IMR-90 (cell line): ENCODE measurements at regions not wholly inside any gene's neighbourhood (a gene's known extent, or its start where the extent isn't known, plus 50 kb on each side); places are given as distances from the start of the nearest gene placed in this dataset.

Experiments
- ATAC-seq: fragments of 200-7000 bp; cut with Tn5 transposase; 2 replicates; pipeline ENCODE4 v1.9.1; 2020; ENCODE audit warnings: low read depth, mild to moderate bottlenecking, moderate library complexity
- BruUV-seq: library from RNA; stranded (reverse); fragments of 400-500 nt; replicated peaks from 2 replicates; lab custom pipeline; 2021; lab: Mats Ljungman, UMichigan
- CTCF ChIA-PET: fragments of 300-600 bp; formaldehyde crosslinking; extraction: SDS; loops from one replicate; lab custom pipeline; 2021; ENCODE audit warnings: antibody characterized with exemption; lab: Yijun Ruan, JAX
- POLR2A ChIA-PET: fragments of 300-600 bp; sonication (Branson Sonifier 250); formaldehyde crosslinking; loops from one replicate; lab custom pipeline; 2022; ENCODE audit warnings: antibody characterized with exemption; ENCODE audit not compliant: unreplicated experiment; lab: Charles Lee
- DNase-seq: peaks from one replicate; pipeline ENCODE4 v3.0.0; 2013
- H2AFZ ChIP-seq: replicated peaks from 2 replicates; pipeline ENCODE3; 2013; ENCODE audit warnings: low read length, mild to moderate bottlenecking; ENCODE audit not compliant: poor library complexity
- H2AK5ac ChIP-seq: 2 replicates; pipeline ENCODE4 v1.6.1; 2013; ENCODE audit warnings: low read depth, low read length, inconsistent platforms
- H2AK9ac ChIP-seq: replicated peaks from 2 replicates; pipeline ENCODE3; 2013; ENCODE audit warnings: mild to moderate bottlenecking, low read depth, low read length, moderate library complexity; ENCODE audit not compliant: poor library complexity
- H2BK120ac ChIP-seq: 2 replicates; pipeline ENCODE4 v1.6.1; 2013; ENCODE audit warnings: low read depth, low read length, inconsistent platforms
- H2BK15ac ChIP-seq: 3 replicates; pipeline ENCODE4 v1.6.1; 2013; ENCODE audit warnings: low read depth, low read length, inconsistent platforms
- H2BK20ac ChIP-seq: 2 replicates; pipeline ENCODE4 v1.6.1; 2013; ENCODE audit warnings: low read depth, mild to moderate bottlenecking, inconsistent platforms, low read length, moderate library complexity
- H2BK5ac ChIP-seq: 2 replicates; pipeline ENCODE4 v1.6.1; 2013; ENCODE audit warnings: mild to moderate bottlenecking, low read depth, low read length, inconsistent platforms; ENCODE audit not compliant: poor library complexity, severe bottlenecking
- H3K14ac ChIP-seq: replicated peaks from 2 replicates; pipeline ENCODE4 v1.6.1; 2013; ENCODE audit warnings: low read depth, low read length, inconsistent platforms
- H3K18ac ChIP-seq: 2 replicates; pipeline ENCODE4 v1.6.1; 2013; ENCODE audit warnings: low read depth, low read length, control low read depth
- H3K23ac ChIP-seq: 2 replicates; pipeline ENCODE4 v1.6.1; 2013; ENCODE audit warnings: low read depth, low read length, inconsistent platforms
- H3K27ac ChIP-seq: 2 replicates; pipeline ENCODE4 v1.5.1; 2013; ENCODE audit warnings: mild to moderate bottlenecking, control low read depth, low read length; ENCODE audit not compliant: insufficient read depth
- H3K27me3 ChIP-seq: 2 replicates; pipeline ENCODE4 v1.6.1; 2013; ENCODE audit warnings: low read length; ENCODE audit not compliant: control insufficient read depth, insufficient read depth
- H3K36me3 ChIP-seq: 2 replicates; pipeline ENCODE4 v1.6.1; 2013; ENCODE audit warnings: low read length, mixed read lengths; ENCODE audit not compliant: control insufficient read depth, insufficient read depth
- H3K4ac ChIP-seq: 2 replicates; pipeline ENCODE4 v1.6.1; 2013; ENCODE audit warnings: low read depth, low read length, inconsistent platforms
- H3K4me1 ChIP-seq: 2 replicates; pipeline ENCODE4 v1.6.1; 2013; ENCODE audit warnings: low read length, mixed read lengths; ENCODE audit not compliant: control insufficient read depth, insufficient read depth
- H3K4me2 ChIP-seq: 2 replicates; pipeline ENCODE4 v1.6.1; 2013; ENCODE audit warnings: low read depth, mild to moderate bottlenecking, control low read depth, low read length, moderate library complexity
- H3K4me3 ChIP-seq: 2 replicates; pipeline ENCODE4 v1.5.1; 2013; ENCODE audit warnings: low read depth, mild to moderate bottlenecking, control low read depth, low read length, moderate library complexity; ENCODE audit not compliant: insufficient read depth
- H3K56ac ChIP-seq: 2 replicates; pipeline ENCODE4 v1.6.1; 2013; ENCODE audit warnings: low read length, inconsistent platforms; ENCODE audit not compliant: insufficient read depth; ENCODE audit errors: extremely low read depth
- H3K79me1 ChIP-seq, 2 experiments: 2 replicates each; pipeline ENCODE4 v1.6.1; 2013; ENCODE audit warnings: low read length in 2 of 2, inconsistent platforms in 1 of 2, low read depth in 1 of 2
- H3K9ac ChIP-seq: 2 replicates; pipeline ENCODE4 v1.6.1; 2013; ENCODE audit warnings: low read depth, low read length, control low read depth
- H3K9me1 ChIP-seq: 2 replicates; pipeline ENCODE4 v1.6.1; 2013; ENCODE audit warnings: low read length, inconsistent platforms; ENCODE audit not compliant: insufficient read depth
- H3K9me3 ChIP-seq: 2 replicates; pipeline ENCODE4 v1.6.1; 2013; ENCODE audit warnings: low read length; ENCODE audit not compliant: control insufficient read depth, insufficient read depth
- H4K20me1 ChIP-seq: 2 replicates; pipeline ENCODE4 v1.6.1; 2013; ENCODE audit warnings: low read length, inconsistent platforms; ENCODE audit not compliant: insufficient read depth
- H4K5ac ChIP-seq: 2 replicates; pipeline ENCODE4 v1.6.1; 2013; ENCODE audit warnings: mild to moderate bottlenecking, low read depth, low read length, control low read depth
- H4K8ac ChIP-seq, 2 experiments: 2 replicates each; pipeline ENCODE4 v1.6.1; 2013; ENCODE audit warnings: low read depth in 2 of 2, low read length in 2 of 2, control low read depth in 1 of 2, inconsistent platforms in 1 of 2
- H4K91ac ChIP-seq: 2 replicates; pipeline ENCODE4 v1.6.1; 2013; ENCODE audit warnings: low read depth, low read length, inconsistent platforms; ENCODE audit not compliant: insufficient read depth
- BHLHE40 ChIP-seq: fragments of 150-350 bp; IDR thresholded peaks from 2 replicates; pipeline ENCODE4 v1.6.1; 2016; ENCODE audit warnings: mild to moderate bottlenecking, low read depth, low read length
- CEBPB ChIP-seq: IDR thresholded peaks from 2 replicates; pipeline ENCODE4 v1.6.1; 2012; ENCODE audit warnings: low read depth, low read length, improper control_type of control experiment
- CHD1 ChIP-seq: IDR thresholded peaks from 2 replicates; pipeline ENCODE4 v1.6.1; 2012; ENCODE audit warnings: low read depth, low read length, improper control_type of control experiment
- CTCF ChIP-seq: conservative IDR thresholded peaks from 2 replicates; pipeline ENCODE4 v1.5.1; 2012; ENCODE audit warnings: mild to moderate bottlenecking, low read depth, low read length, improper control_type of control experiment
- FOS ChIP-seq: fragments of 150-350 bp; IDR thresholded peaks from 2 replicates; pipeline ENCODE4 v1.6.1; 2016; ENCODE audit warnings: low read depth, low read length
- MAFK ChIP-seq: IDR thresholded peaks from 2 replicates; pipeline ENCODE4 v1.6.1; 2012; ENCODE audit warnings: low read depth, low read length, improper control_type of control experiment
- MAZ ChIP-seq: IDR thresholded peaks from 2 replicates; pipeline ENCODE4 v1.6.1; 2012; ENCODE audit warnings: low read depth, mild to moderate bottlenecking, low read length, improper control_type of control experiment, moderate library complexity, borderline replicate concordance
- MXI1 ChIP-seq: IDR thresholded peaks from 2 replicates; pipeline ENCODE4 v1.6.1; 2012; ENCODE audit warnings: low read depth, mild to moderate bottlenecking, low read length, moderate library complexity, borderline replicate concordance
- NFE2L2 ChIP-seq: fragments of 150-350 bp; IDR thresholded peaks from 2 replicates; pipeline ENCODE4 v1.6.1; 2016; ENCODE audit warnings: low read depth, mild to moderate bottlenecking, low read length
- POLR2A ChIP-seq: IDR thresholded peaks from 2 replicates; pipeline ENCODE4 v1.6.1; 2012; ENCODE audit warnings: mild to moderate bottlenecking, low read depth, low read length
- RAD21 ChIP-seq: IDR thresholded peaks from 2 replicates; pipeline ENCODE4 v1.6.1; 2012; ENCODE audit warnings: low read length, improper control_type of control experiment
- RCOR1 ChIP-seq: IDR thresholded peaks from 2 replicates; pipeline ENCODE4 v1.6.1; 2012; ENCODE audit warnings: mild to moderate bottlenecking, low read length, improper control_type of control experiment; ENCODE audit not compliant: insufficient replicate concordance
- RFX5 ChIP-seq: IDR thresholded peaks from 2 replicates; pipeline ENCODE4 v1.8.0; 2012; ENCODE audit warnings: low read depth, mild to moderate bottlenecking, low read length, moderate library complexity
- SMC3 ChIP-seq: fragments of 150-350 bp; IDR thresholded peaks from 2 replicates; pipeline ENCODE4 v1.6.1; 2016; ENCODE audit warnings: low read depth, mild to moderate bottlenecking, antibody characterized with exemption, low read length, moderate library complexity
- USF2 ChIP-seq: fragments of 150-350 bp; IDR thresholded peaks from 2 replicates; pipeline ENCODE4 v1.6.1; 2017; ENCODE audit warnings: mild to moderate bottlenecking, antibody characterized with exemption, low read length, low read depth
- WGBS, 2 experiments: methylation state at CpG; one replicate each; pipeline versions ENCODE4 v1.1.5 to v1.1.7; 2013; ENCODE audit warnings: missing lambda C conversion rate in 2 of 2; ENCODE audit not compliant: insufficient read length in 1 of 2; ENCODE audit errors: extremely low coverage in 2 of 2; 5-methylcytosine and 5-hydroxymethylcytosine counted together
- dilution Hi-C: fragments of 300-500 bp; cut with HindIII; formaldehyde crosslinking; loops from one replicate; pipeline ENCODE4 v1.14.3; 2018; ENCODE audit warnings: low sequenced_read_pairs; ENCODE audit not compliant: unreplicated experiment
- in situ Hi-C: fragments of 300-500 bp; cut with MboI; formaldehyde crosslinking; loops from 3 replicates; pipeline ENCODE4 v1.14.3; 2019; ENCODE audit warnings: low sequenced_read_pairs, inconsistent platforms, mixed read lengths
- intact Hi-C: fragments of 100-400 bp; cut with micrococcal nuclease; formaldehyde crosslinking; loops from 2 replicates; pipeline ENCODE4 v1.10.0; 2022
- TF ChIP-seq, protein P1 (sequence below): fragments of 150-350 bp; IDR thresholded peaks from 2 replicates; pipeline ENCODE4 v1.6.1; 2016; ENCODE audit warnings: low read depth, mild to moderate bottlenecking, low read length, moderate library complexity, borderline replicate concordance

- no peak overlapping the region for H4K5ac ChIP-seq
- H4K8ac ChIP-seq: no peak overlapping the region
- no peak overlapping the region for H2AFZ ChIP-seq
- no peaks in the 10 kb centered on the region for H3K9me3 ChIP-seq
- H3K9me1 ChIP-seq: peaks cover 11% of the 10 kb centered on the region
- H3K56ac ChIP-seq: no peak overlapping the region
- intact Hi-C loops (no loop called here), in situ Hi-C loops (no loop called here), dilution Hi-C loops (no loop called here)
- CTCF ChIA-PET: no interaction called here
- no peak overlapping the region for H3K27ac ChIP-seq
- no peak overlapping the region for H3K14ac ChIP-seq
- peak overlapping the region; percentile 13; the same call in 2 of the 3 replicates for H2BK15ac ChIP-seq
- H3K79me1 ChIP-seq: no peaks in the 10 kb centered on the region
- BruUV-seq: no TSS peak
- no peak overlapping the region for H2BK5ac ChIP-seq
- TF ChIP-seq BHLHE40: no peak
- TF ChIP-seq RCOR1: no peak
- no peak for TF ChIP-seq RFX5
- no peak for TF ChIP-seq CTCF
- no peak for TF ChIP-seq CEBPB
- no peak for TF ChIP-seq MAZ
- no peak for TF ChIP-seq POLR2A
- TF ChIP-seq FOS: no peak
- no peak for TF ChIP-seq USF2
- TF ChIP-seq SMC3: no peak
- no peak for TF ChIP-seq RAD21
- TF ChIP-seq MXI1: no peak
- TF ChIP-seq, protein P1, sequence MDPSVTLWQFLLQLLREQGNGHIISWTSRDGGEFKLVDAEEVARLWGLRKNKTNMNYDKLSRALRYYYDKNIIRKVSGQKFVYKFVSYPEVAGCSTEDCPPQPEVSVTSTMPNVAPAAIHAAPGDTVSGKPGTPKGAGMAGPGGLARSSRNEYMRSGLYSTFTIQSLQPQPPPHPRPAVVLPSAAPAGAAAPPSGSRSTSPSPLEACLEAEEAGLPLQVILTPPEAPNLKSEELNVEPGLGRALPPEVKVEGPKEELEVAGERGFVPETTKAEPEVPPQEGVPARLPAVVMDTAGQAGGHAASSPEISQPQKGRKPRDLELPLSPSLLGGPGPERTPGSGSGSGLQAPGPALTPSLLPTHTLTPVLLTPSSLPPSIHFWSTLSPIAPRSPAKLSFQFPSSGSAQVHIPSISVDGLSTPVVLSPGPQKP: no peak
- TF ChIP-seq MAFK: no peak
- no peak for TF ChIP-seq NFE2L2
- no peak for TF ChIP-seq CHD1
- H2BK120ac ChIP-seq: no peak overlapping the region
- ATAC-seq: no peak
- H4K20me1 ChIP-seq: no peaks in the 10 kb centered on the region
- no peak overlapping the region for H3K9ac ChIP-seq
- H2AK9ac ChIP-seq: no peak overlapping the region
- no peak overlapping the region for H3K18ac ChIP-seq
- H3K23ac ChIP-seq: no peak overlapping the region
- H3K4ac ChIP-seq: no peak overlapping the region
- H3K36me3 ChIP-seq: no peaks in the 10 kb centered on the region
- H3K27me3 ChIP-seq: no peaks in the 10 kb centered on the region
- peak overlapping the region; percentile 69; the same call in 1 of the 2 replicates for H2AK5ac ChIP-seq
- H2BK20ac ChIP-seq: no peak overlapping the region
- H3K4me1 ChIP-seq: peaks cover 13% of the 10 kb centered on the region
- H3K4me3 ChIP-seq: no peak overlapping the region
- no peak for DNase-seq
- peak overlapping the region; percentile 35; the same call in 1 of the 2 replicates for H4K91ac ChIP-seq
- POLR2A ChIA-PET: no interaction called here
- no peak overlapping the region for H3K4me2 ChIP-seq
- WGBS, 2 experiments: 100% methylated on average over 1 of the region's 7 CpGs; no CpG with 5 or more reads in 1 of the 2 experiments
Measured at GRCh38 chr1:234902774-234903547, 225.7 kb downstream of the TOMM20 start.
